Peyer's patch (tissue), 4 donors: ENCODE measurements at regions not wholly inside any gene's neighbourhood (a gene's known extent, or its start where the extent isn't known, plus 50 kb on each side); places are given as distances from the start of the nearest gene placed in this dataset.

Experiments used
- CTCF ChIP-seq, 6 experiments: fragments of 450-650 bp in 4 of 6; fragments of 200-600 bp in 2 of 6; sonication (generic) in 1 of 6; IDR thresholded peaks; one replicate each; pipeline ENCODE4 v1.5.1; 2017 to 2019; ENCODE audit warnings: antibody characterized with exemption in 6 of 6, mild to moderate bottlenecking in 3 of 6, moderate library complexity in 1 of 6
- POLR2A ChIP-seq, 2 donors: fragments of 450-650 bp; IDR thresholded peaks; one replicate each; pipeline ENCODE4 v1.5.1; 2017; ENCODE audit warnings: antibody characterized with exemption in 2 of 2, mild to moderate bottlenecking in 2 of 2, moderate library complexity in 2 of 2

GRCh38 chr11:93274851-93275250 lies 55.7 kb upstream of the DEUP1 start:
- TF ChIP-seq CTCF (IDR thresholded peaks at IDR 0.05) (no peak), POLR2A (IDR thresholded peaks at IDR 0.05) (no peak)
